ENCODE measurements at regions not wholly inside any gene's neighbourhood (a gene's known extent, or its start where the extent isn't known, plus 50 kb on each side); places are given as distances from the start of the nearest gene placed in this dataset.
"Not testable (repeated sequence)": the region's sequence is repeated elsewhere in the genome, so short reads cannot be mapped to it uniquely, and the experiment has no call there.

DNA sequence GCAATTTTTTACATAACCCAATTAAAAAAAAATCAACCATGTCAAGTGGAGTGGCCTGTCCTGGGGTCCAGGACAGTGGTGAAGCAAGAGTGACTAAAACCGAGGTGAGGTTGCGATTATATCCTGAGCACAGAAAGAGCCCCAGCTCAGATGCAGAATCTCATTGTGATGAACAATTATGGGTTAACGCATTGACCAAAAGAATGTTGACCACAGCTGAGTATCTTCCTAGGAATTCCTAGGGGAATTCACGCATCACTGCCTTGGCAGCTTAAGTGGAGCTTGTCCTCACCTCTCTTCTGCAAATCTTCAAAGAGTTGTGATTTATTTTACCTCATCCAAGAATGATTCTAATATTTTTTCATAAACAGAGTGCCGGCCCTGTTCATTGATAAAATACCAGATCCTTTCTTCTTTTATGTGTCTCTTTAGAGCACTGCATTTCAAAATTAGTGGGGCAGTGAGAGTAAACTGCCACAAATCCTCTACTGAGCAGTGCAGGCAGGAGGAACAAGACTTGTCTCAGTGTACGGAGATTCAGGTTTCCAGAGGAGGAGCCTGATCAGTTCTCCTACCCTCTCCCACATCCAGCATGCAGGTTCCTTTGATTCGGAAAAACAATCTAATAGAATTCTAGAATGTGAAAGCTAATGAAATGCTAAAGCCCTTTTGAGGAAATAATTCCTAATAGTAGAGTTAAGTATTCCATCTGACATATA lies 60.1 kb upstream of the ZNF184 start:
- DNase-seq: no peak

DNA sequence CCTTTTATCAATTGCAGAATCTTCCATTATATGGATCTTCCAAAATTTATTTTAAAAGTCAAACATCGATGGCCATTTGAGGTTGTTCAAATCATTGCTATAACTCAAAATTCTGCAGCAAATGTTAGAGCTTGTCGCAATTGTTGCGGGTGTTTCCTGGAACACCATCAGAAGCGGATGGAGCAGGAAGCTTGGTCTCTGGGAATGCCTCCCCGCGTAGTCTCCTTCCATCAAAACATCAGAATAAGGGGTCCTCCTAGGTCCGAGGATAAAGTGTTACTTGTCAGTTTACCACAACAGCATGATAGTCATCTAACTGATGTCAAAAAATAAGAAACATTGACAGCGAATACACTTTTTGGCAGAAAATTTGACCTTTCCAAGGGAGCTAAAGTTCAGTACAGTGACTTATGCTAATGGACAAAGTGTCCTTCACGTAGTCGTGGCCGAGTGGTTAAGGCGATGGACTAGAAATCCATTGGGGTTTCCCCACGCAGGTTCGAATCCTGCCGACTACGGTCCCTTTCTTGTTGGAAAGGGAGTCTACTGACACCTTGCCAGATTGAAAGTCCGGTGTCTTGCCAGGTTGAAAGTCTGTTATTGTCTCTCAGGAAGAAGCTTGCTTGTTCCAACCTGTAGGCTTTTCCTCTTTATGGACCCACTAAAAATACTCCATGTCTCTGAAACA lies 59.0 kb upstream of the ZNF184 start:
- DNase-seq: no peak

GRCh38 chr6:27529796-27530195 lies 56.9 kb upstream of the ZNF184 start:
- not testable (repeated sequence) for DNase-seq

DNA sequence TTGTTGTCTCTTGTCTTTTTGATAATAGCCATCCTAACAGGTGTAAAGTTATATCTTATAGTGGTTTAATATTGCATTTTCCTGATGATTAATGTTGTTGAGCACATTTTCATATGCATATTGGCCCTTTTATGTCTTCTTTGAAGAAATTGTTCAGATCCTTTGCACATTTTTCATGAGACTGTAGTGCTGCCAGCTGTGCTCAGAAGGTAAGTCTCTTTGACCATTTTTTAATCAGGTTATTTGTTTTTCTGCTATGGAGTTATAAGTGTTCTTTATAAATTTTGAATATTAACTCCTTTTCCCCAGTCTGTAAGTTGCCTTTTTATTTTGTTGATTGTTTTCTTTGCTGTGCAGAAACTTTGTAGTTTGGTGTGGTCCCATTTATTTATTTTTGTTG lies 55.8 kb upstream of the ZNF184 start:
- DNase-seq: no peak

Measured in activated effector memory CD4-positive, alpha-beta T cell treated with Interleukin-2 at 50 U/mL for 16 hours (primary cell).